ENCODE measurements at regions not wholly inside any gene's neighbourhood (a gene's known extent, or its start where the extent isn't known, plus 50 kb on each side); places are given as distances from the start of the nearest gene placed in this dataset.

GRCh38 chr13:42658019-42658418, 84.1 kb downstream of the TNFSF11 start:
- no peak for DNase-seq
- H3K4me3 Mint-ChIP-seq (ENCODE audit: unreplicated experiment) = no peak overlapping the region
- H3K27me3 ChIP-seq (replicated peaks; ENCODE audit: control insufficient read depth, insufficient read depth, low read length) = no peaks in the 10 kb centered on the region
- no peaks in the 10 kb centered on the region for H3K4me1 ChIP-seq
- no peaks in the 10 kb centered on the region for H3K9me3 Mint-ChIP-seq (ENCODE audit: unreplicated experiment)
- H3K4me3 ChIP-seq (ENCODE audit: low read depth, low read length) = no peak overlapping the region
- H3K9me3 ChIP-seq = no peaks in the 10 kb centered on the region
- peaks cover 42% of the 10 kb centered on the region for H3K27me3 Mint-ChIP-seq (ENCODE audit: insufficient read depth, unreplicated experiment)
- ChIA-PET CTCF (no interaction called here), POLR2A (no interaction called here)
- no peaks in the 10 kb centered on the region for H3K36me3 Mint-ChIP-seq (ENCODE audit: insufficient read depth, unreplicated experiment)
- TF ChIP-seq CTCF (IDR thresholded peaks at IDR 0.05; ENCODE audit: insufficient read depth in 1 of 2, low read depth in 1 of 2, low read length in 1 of 2, severe bottlenecking in 1 of 2, unreplicated experiment in 1 of 2) = no peak
- BruUV-seq (replicated peaks) = no TSS peak
- H3K27ac Mint-ChIP-seq (ENCODE audit: unreplicated experiment) = no peak overlapping the region
- intact Hi-C loops (cut with micrococcal nuclease; ENCODE audit: unreplicated experiment) = no loop called here
- no peaks in the 10 kb centered on the region for H3K36me3 ChIP-seq (ENCODE audit: control insufficient read depth, insufficient read depth, low read length)
- no peaks in the 10 kb centered on the region for H3K4me1 Mint-ChIP-seq (ENCODE audit: low read depth, unreplicated experiment)

GRCh38 chr13:42660333-42660965, 86.5 kb downstream of the TNFSF11 start:
- DNase-seq = no peak
- POLR2A ChIA-PET = no interaction called here
- intact Hi-C loops (cut with micrococcal nuclease; ENCODE audit: unreplicated experiment) = no loop called here

GRCh38 chr13:42667638-42668037, 93.7 kb downstream of the TNFSF11 start:
- peaks cover 17% of the 10 kb centered on the region for H3K27me3 Mint-ChIP-seq (ENCODE audit: insufficient read depth, unreplicated experiment)
- DNase-seq = no peak
- no peaks in the 10 kb centered on the region for H3K36me3 Mint-ChIP-seq (ENCODE audit: insufficient read depth, unreplicated experiment)
- intact Hi-C loops (cut with micrococcal nuclease; ENCODE audit: unreplicated experiment) = no loop called here
- Histone ChIP-seq H3K27me3 (replicated peaks; ENCODE audit: control insufficient read depth, insufficient read depth, low read length) (no peaks in the 10 kb centered on the region), H3K9me3 (peaks cover 5% of the 10 kb centered on the region; the same call in 1 of the 2 replicates), H3K36me3 (ENCODE audit: control insufficient read depth, insufficient read depth, low read length) (no peaks in the 10 kb centered on the region), H3K4me3 (ENCODE audit: low read depth, low read length) (no peak overlapping the region), H3K4me1 (no peaks in the 10 kb centered on the region)
- H3K9me3 Mint-ChIP-seq (ENCODE audit: unreplicated experiment) = peaks cover 8% of the 10 kb centered on the region
- CTCF ChIA-PET = no interaction called here
- H3K4me3 Mint-ChIP-seq (ENCODE audit: unreplicated experiment) = no peak overlapping the region
- H3K27ac Mint-ChIP-seq (ENCODE audit: unreplicated experiment) = no peak overlapping the region
- POLR2A ChIA-PET = no interaction called here
- no peaks in the 10 kb centered on the region for H3K4me1 Mint-ChIP-seq (ENCODE audit: low read depth, unreplicated experiment)
- no TSS peak for BruUV-seq (replicated peaks)
- TF ChIP-seq CTCF (IDR thresholded peaks at IDR 0.05; ENCODE audit: insufficient read depth in 1 of 2, low read depth in 1 of 2, low read length in 1 of 2, severe bottlenecking in 1 of 2, unreplicated experiment in 1 of 2) = no peak

More at GRCh38 chr13:42660333-42660965, 86.5 kb downstream of the TNFSF11 start:
- Mint-ChIP-seq H3K27me3 (ENCODE audit: insufficient read depth, unreplicated experiment) (peaks cover 34% of the 10 kb centered on the region), H3K4me3 (ENCODE audit: unreplicated experiment) (no peak overlapping the region), H3K27ac (ENCODE audit: unreplicated experiment) (no peak overlapping the region), H3K36me3 (ENCODE audit: insufficient read depth, unreplicated experiment) (no peaks in the 10 kb centered on the region), H3K4me1 (ENCODE audit: low read depth, unreplicated experiment) (no peaks in the 10 kb centered on the region), H3K9me3 (ENCODE audit: unreplicated experiment) (no peaks in the 10 kb centered on the region)
- CTCF ChIA-PET = no interaction called here
- no TSS peak for BruUV-seq (replicated peaks)
- Histone ChIP-seq H3K9me3 (no peaks in the 10 kb centered on the region), H3K4me1 (no peaks in the 10 kb centered on the region), H3K36me3 (ENCODE audit: control insufficient read depth, insufficient read depth, low read length) (no peaks in the 10 kb centered on the region), H3K27me3 (replicated peaks; ENCODE audit: control insufficient read depth, insufficient read depth, low read length) (no peaks in the 10 kb centered on the region), H3K4me3 (ENCODE audit: low read depth, low read length) (no peak overlapping the region)
- TF ChIP-seq CTCF (IDR thresholded peaks at IDR 0.05; ENCODE audit: insufficient read depth in 1 of 2, low read depth in 1 of 2, low read length in 1 of 2, severe bottlenecking in 1 of 2, unreplicated experiment in 1 of 2) = no peak

Data from Caco-2 (cell line).